Right atrium auricular region (tissue), 2 donors: ENCODE measurements at regions not wholly inside any gene's neighbourhood (a gene's known extent, or its start where the extent isn't known, plus 50 kb on each side); places are given as distances from the start of the nearest gene placed in this dataset.
"Not testable (repeated sequence)": the region's sequence is repeated elsewhere in the genome, so short reads cannot be mapped to it uniquely, and the experiment has no call there.

Experiments used
- DNase-seq: peaks from one replicate; pipeline ENCODE4 v3.0.0-alpha.2; 2019; ENCODE audit warnings: low spot score
- H3K27ac ChIP-seq, 2 donors: fragments of 200-600 bp; sonication (generic); 1 replicate in 1 of 2; 2 replicates in 1 of 2; pipeline ENCODE4 v1.5.1; 2016 to 2019
- H3K27me3 ChIP-seq, 2 donors: fragments of 200-600 bp; sonication (generic); one replicate each; pipeline versions ENCODE4 v1.5.1 to v1.6.0; 2017 to 2019
- H3K36me3 ChIP-seq: fragments of 200-600 bp; sonication (generic); one replicate; pipeline ENCODE4 v1.5.1; 2016
- H3K4me1 ChIP-seq, 2 donors: fragments of 200-600 bp; sonication (generic); one replicate each; pipeline versions ENCODE4 v1.5.1 to v1.6.0; 2017 to 2019
- H3K4me3 ChIP-seq, 2 donors: fragments of 200-600 bp; sonication (generic); 1 replicate in 1 of 2; 2 replicates in 1 of 2; pipeline ENCODE4 v1.5.1; 2017 to 2019; ENCODE audit warnings: mild to moderate bottlenecking in 1 of 2, moderate library complexity in 1 of 2
- H3K9me3 ChIP-seq, 2 donors: fragments of 200-600 bp; sonication (generic); one replicate each; pipeline ENCODE4 v1.5.1; 2019
- CTCF ChIP-seq, 2 donors: fragments of 200-600 bp; sonication (generic); IDR thresholded peaks; one replicate each; pipeline ENCODE4 v1.5.1; 2019; ENCODE audit warnings: antibody characterized with exemption in 2 of 2

GRCh38 chr16:85517563-85518179, 95.5 kb upstream of the GSE1 start:
- H3K4me1 ChIP-seq: peaks cover 0 to 59% of the 10 kb centered on the region in 2 donors
- DNase-seq: no peak
- H3K27me3 ChIP-seq: no peaks in the 10 kb centered on the region
- no peaks in the 10 kb centered on the region for H3K36me3 ChIP-seq
- peak overlapping the region in 1 of 2 donors; percentile 9 for H3K27ac ChIP-seq
- no peak for TF ChIP-seq CTCF (IDR thresholded peaks at IDR 0.05)
- no peak overlapping the region for H3K4me3 ChIP-seq
- no peaks in the 10 kb centered on the region for H3K9me3 ChIP-seq

GRCh38 chr16:85518398-85519049, 94.6 kb upstream of the GSE1 start:
- no peak for DNase-seq
- no peak for TF ChIP-seq CTCF (IDR thresholded peaks at IDR 0.05)
- Histone ChIP-seq H3K4me1 (peaks cover 0 to 63% of the 10 kb centered on the region in 2 donors), H3K9me3 (no peaks in the 10 kb centered on the region), H3K27me3 (no peaks in the 10 kb centered on the region), H3K4me3 (no peak overlapping the region), H3K36me3 (no peaks in the 10 kb centered on the region), H3K27ac (peak overlapping the region in 1 of 2 donors; percentile 9)

GRCh38 chr16:85519050-85519440, 94.1 kb upstream of the GSE1 start:
- DNase-seq, H3K9me3 ChIP-seq, H3K4me3 ChIP-seq, H3K27me3 ChIP-seq, H3K36me3 ChIP-seq, H3K27ac ChIP-seq: not testable (repeated sequence)
- peaks cover 0 to 63% of the 10 kb centered on the region in 2 donors for H3K4me1 ChIP-seq

GRCh38 chr16:85519540-85520231, 93.4 kb upstream of the GSE1 start:
- Histone ChIP-seq H3K9me3 (no peaks in the 10 kb centered on the region), H3K4me1 (peaks cover 0 to 63% of the 10 kb centered on the region in 2 donors), H3K27ac (no peak overlapping the region), H3K36me3 (no peaks in the 10 kb centered on the region), H3K4me3 (no peak overlapping the region), H3K27me3 (no peaks in the 10 kb centered on the region)
- TF ChIP-seq CTCF (IDR thresholded peaks at IDR 0.05): no peak
- no peak for DNase-seq

- H3K4me3 ChIP-seq: no peak overlapping the region
- TF ChIP-seq CTCF (IDR thresholded peaks at IDR 0.05): no peak
- DNase-seq: no peak
These were observed 92.1 kb upstream of the GSE1 start for GRCh38 chr16:85520853-85521521.

More at GRCh38 chr16:85520853-85521521, 92.1 kb upstream of the GSE1 start:
- Histone ChIP-seq H3K27ac (no peak overlapping the region), H3K4me1 (peaks cover 0 to 63% of the 10 kb centered on the region in 2 donors), H3K36me3 (no peaks in the 10 kb centered on the region), H3K27me3 (no peaks in the 10 kb centered on the region), H3K9me3 (no peaks in the 10 kb centered on the region)
